B cell (primary cell): ENCODE measurements at regions not wholly inside any gene's neighbourhood (a gene's known extent, or its start where the extent isn't known, plus 50 kb on each side); places are given as distances from the start of the nearest gene placed in this dataset.

Experiments used
- ATAC-seq: fragments of 200-7000 bp; cut with Tn5 transposase; one replicate; pipeline ENCODE4 v1.10.0; 2021; ENCODE audit warnings: low read depth, mild to moderate bottlenecking, moderate number of reproducible peaks, moderate library complexity
- CTCF ChIA-PET: fragments of 350-600 bp; sonication (Branson Sonifier 250); formaldehyde crosslinking; loops from one replicate; lab custom pipeline; 2021; ENCODE audit warnings: antibody characterized with exemption, inconsistent platforms; lab: Charles Lee
- POLR2A ChIA-PET: fragments of 350-600 bp; sonication (Branson Sonifier 250); formaldehyde crosslinking; loops from one replicate; lab custom pipeline; 2021; ENCODE audit warnings: antibody characterized with exemption; lab: Charles Lee
- DNase-seq: peaks from one replicate; pipeline ENCODE4 v3.0.0; 2013
- H2AFZ ChIP-seq: 2 replicates; pipeline ENCODE4 v1.6.1; 2012; ENCODE audit warnings: mild to moderate bottlenecking, low read depth, low read length; ENCODE audit not compliant: insufficient read depth, poor library complexity, severe bottlenecking
- H3K27ac ChIP-seq, 2 donors: 1 replicate in 1 of 2; 2 replicates in 1 of 2; pipeline ENCODE4 v1.5.1; 2012 to 2013; ENCODE audit warnings: low read length in 2 of 2, mild to moderate bottlenecking in 2 of 2, moderate library complexity in 1 of 2
- H3K27me3 ChIP-seq, 4 experiments: fragments of 200-600 bp in 1 of 4; sonication (generic) in 1 of 4; replicated peaks in 1 of 4; 1 replicate in 2 of 4; 2 replicates in 2 of 4; pipeline versions ENCODE4 v1.6.1 to v1.7.0; 2013 to 2016; ENCODE audit warnings: low read length in 3 of 4, mild to moderate bottlenecking in 2 of 4, mixed read lengths in 1 of 4, moderate library complexity in 1 of 4; ENCODE audit not compliant: insufficient read depth in 4 of 4, control insufficient read depth in 3 of 4; ENCODE audit errors: control extremely low read depth in 1 of 4
- H3K36me3 ChIP-seq, 2 experiments: replicated peaks in 1 of 2; 1 replicate in 1 of 2; 2 replicates in 1 of 2; pipeline versions ENCODE4 v1.6.1 to v1.7.1; 2013; ENCODE audit warnings: low read length in 1 of 2; ENCODE audit not compliant: insufficient read depth in 2 of 2, control insufficient read depth in 1 of 2; ENCODE audit errors: control extremely low read depth in 1 of 2, extremely low read depth in 1 of 2
- H3K4me1 ChIP-seq, 2 donors: fragments of 200-600 bp in 1 of 2; sonication (generic) in 1 of 2; 1 replicate in 1 of 2; 2 replicates in 1 of 2; pipeline versions ENCODE4 v1.5.1 to v1.6.1; 2013 to 2017; ENCODE audit warnings: low read length in 2 of 2; ENCODE audit not compliant: control insufficient read depth in 2 of 2, insufficient read depth in 2 of 2
- H3K4me2 ChIP-seq: replicated peaks from 2 replicates; pipeline ENCODE3; 2012; ENCODE audit warnings: mild to moderate bottlenecking, low read depth, low read length; ENCODE audit not compliant: poor library complexity, severe bottlenecking
- H3K4me3 ChIP-seq, 5 experiments: fragments of 200-600 bp in 1 of 5; sonication (generic) in 1 of 5; 1 replicate in 3 of 5; 2 replicates in 2 of 5; pipeline versions ENCODE4 v1.5.1 to v1.7.0; 2011 to 2016; ENCODE audit warnings: low read length in 4 of 5, mild to moderate bottlenecking in 4 of 5, low read depth in 2 of 5, control low read depth in 1 of 5, moderate library complexity in 1 of 5; ENCODE audit not compliant: insufficient read depth in 1 of 5; ENCODE audit errors: control extremely low read depth in 1 of 5, extremely low read depth in 1 of 5
- H3K79me2 ChIP-seq: fragments of 200-600 bp; sonication (generic); one replicate; pipeline ENCODE4 v1.6.0; 2016; ENCODE audit warnings: low read length; ENCODE audit not compliant: control insufficient read depth, insufficient read depth
- H3K9ac ChIP-seq: fragments of 200-600 bp; sonication (generic); 2 replicates; pipeline ENCODE4 v1.6.1; 2017; ENCODE audit warnings: mild to moderate bottlenecking, low read length, moderate library complexity
- H3K9me3 ChIP-seq, 3 donors: one replicate each; pipeline versions ENCODE4 v1.6.1 to v1.7.1; 2013; ENCODE audit warnings: low read length in 2 of 3; ENCODE audit not compliant: control insufficient read depth in 2 of 3, insufficient read depth in 1 of 3; ENCODE audit errors: control extremely low read depth in 1 of 3
- H4K20me1 ChIP-seq: 2 replicates; pipeline ENCODE4 v1.6.0; 2012; ENCODE audit warnings: mild to moderate bottlenecking, low read length; ENCODE audit not compliant: insufficient read depth, control insufficient read depth, poor library complexity, severe bottlenecking
- H3K27ac Mint-ChIP-seq: one replicate; pipeline ENCODE4 v1.8.0; 2021; ENCODE audit warnings: mixed read lengths
- H3K27me3 Mint-ChIP-seq: one replicate; pipeline ENCODE4 v1.8.0; 2021; ENCODE audit warnings: mixed read lengths
- H3K4me1 Mint-ChIP-seq: one replicate; pipeline ENCODE4 v1.8.0; 2021; ENCODE audit warnings: mixed read lengths
- H3K4me3 Mint-ChIP-seq: one replicate; pipeline ENCODE4 v1.8.0; 2021; ENCODE audit warnings: mixed read lengths
- H3K9me3 Mint-ChIP-seq: one replicate; pipeline ENCODE4 v1.8.0; 2022; ENCODE audit warnings: mixed read lengths; ENCODE audit not compliant: insufficient read depth
- EZH2 ChIP-seq: IDR thresholded peaks from 2 replicates; pipeline ENCODE4 v1.6.1; 2012; ENCODE audit warnings: borderline replicate concordance, low read depth, mild to moderate bottlenecking, moderate library complexity, low read length; ENCODE audit not compliant: insufficient read depth, poor library complexity, severe bottlenecking
- WGBS: methylation state at CpG from one replicate; pipeline ENCODE4 v1.1.5; 2013; ENCODE audit warnings: missing lambda C conversion rate; ENCODE audit not compliant: insufficient coverage; 5-methylcytosine and 5-hydroxymethylcytosine counted together
- intact Hi-C: fragments of 100-400 bp; cut with micrococcal nuclease; formaldehyde crosslinking; loops from one replicate; pipeline ENCODE4 v1.10.0; 2022
- TF ChIP-seq, protein P1 (sequence below): fragments of 200-600 bp; IDR thresholded peaks from one replicate; pipeline ENCODE4 v1.8.0; 2022; ENCODE audit warnings: antibody characterized with exemption, mild to moderate bottlenecking

GRCh38 chr14:80116157-80116556, 95.1 kb downstream of the DIO2 start:
- H3K4me1 Mint-ChIP-seq, result no peaks in the 10 kb centered on the region
- no peaks in the 10 kb centered on the region for H3K4me1 ChIP-seq
- CTCF ChIA-PET, result no interaction called here

DNA sequence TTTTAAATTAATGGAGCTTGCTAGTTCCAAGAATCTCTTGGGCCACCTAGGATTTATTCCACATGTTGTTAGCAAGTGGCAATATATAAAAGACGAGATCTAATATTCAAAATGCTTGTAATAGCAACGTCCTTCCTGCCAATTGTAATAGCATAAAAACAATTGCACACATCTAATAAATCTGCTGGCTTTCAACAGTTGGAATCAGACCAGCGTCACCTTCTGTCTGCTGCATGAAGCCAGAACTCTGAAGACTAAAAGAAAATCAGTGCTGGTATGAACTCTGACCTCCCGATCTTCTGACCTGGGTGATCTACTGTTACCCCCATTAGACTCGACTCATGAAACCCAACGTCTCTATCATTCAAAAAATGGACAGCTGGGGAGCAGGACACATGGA, 100.6 kb downstream of the DIO2 start:
- Histone ChIP-seq H3K9ac (no peak overlapping the region), H2AFZ (no peak overlapping the region), H3K27ac (no peak overlapping the region), H3K79me2 (no peaks in the 10 kb centered on the region), H3K4me2 (no peak overlapping the region), H4K20me1 (no peaks in the 10 kb centered on the region), H3K4me1 (no peaks in the 10 kb centered on the region), H3K4me3 (no peak overlapping the region), H3K36me3 (no peaks in the 10 kb centered on the region), H3K9me3 (peaks cover 0 to 2% (median 0%) of the 10 kb centered on the region in 3 donors), H3K27me3 (no peaks in the 10 kb centered on the region)
- ATAC-seq (no peak), DNase-seq (no peak)
- Mint-ChIP-seq H3K4me1 (no peaks in the 10 kb centered on the region), H3K9me3 (no peaks in the 10 kb centered on the region), H3K27me3 (no peaks in the 10 kb centered on the region), H3K4me3 (no peak overlapping the region), H3K27ac (no peak overlapping the region)
- intact Hi-C loops, result no loop called here
- WGBS, result 81% methylated on average over 2 of the region's 6 CpGs
- ChIA-PET CTCF (no interaction called here), POLR2A (no interaction called here)
- no peak for TF ChIP-seq EZH2
- TF ChIP-seq, protein P1, sequence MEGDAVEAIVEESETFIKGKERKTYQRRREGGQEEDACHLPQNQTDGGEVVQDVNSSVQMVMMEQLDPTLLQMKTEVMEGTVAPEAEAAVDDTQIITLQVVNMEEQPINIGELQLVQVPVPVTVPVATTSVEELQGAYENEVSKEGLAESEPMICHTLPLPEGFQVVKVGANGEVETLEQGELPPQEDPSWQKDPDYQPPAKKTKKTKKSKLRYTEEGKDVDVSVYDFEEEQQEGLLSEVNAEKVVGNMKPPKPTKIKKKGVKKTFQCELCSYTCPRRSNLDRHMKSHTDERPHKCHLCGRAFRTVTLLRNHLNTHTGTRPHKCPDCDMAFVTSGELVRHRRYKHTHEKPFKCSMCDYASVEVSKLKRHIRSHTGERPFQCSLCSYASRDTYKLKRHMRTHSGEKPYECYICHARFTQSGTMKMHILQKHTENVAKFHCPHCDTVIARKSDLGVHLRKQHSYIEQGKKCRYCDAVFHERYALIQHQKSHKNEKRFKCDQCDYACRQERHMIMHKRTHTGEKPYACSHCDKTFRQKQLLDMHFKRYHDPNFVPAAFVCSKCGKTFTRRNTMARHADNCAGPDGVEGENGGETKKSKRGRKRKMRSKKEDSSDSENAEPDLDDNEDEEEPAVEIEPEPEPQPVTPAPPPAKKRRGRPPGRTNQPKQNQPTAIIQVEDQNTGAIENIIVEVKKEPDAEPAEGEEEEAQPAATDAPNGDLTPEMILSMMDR, result no peak

More at GRCh38 chr14:80116157-80116556, 95.1 kb downstream of the DIO2 start:
- Mint-ChIP-seq H3K4me3 (no peak overlapping the region), H3K27me3 (no peaks in the 10 kb centered on the region), H3K9me3 (no peaks in the 10 kb centered on the region), H3K27ac (no peak overlapping the region)
- no CpG with 5 or more reads among the region's 2 CpGs for WGBS
- DNase-seq, result no peak
- H3K27me3 ChIP-seq, result no peaks in the 10 kb centered on the region
- intact Hi-C loops, result no loop called here
- no peaks in the 10 kb centered on the region for H3K9me3 ChIP-seq
- H3K4me2 ChIP-seq, result no peak overlapping the region
- no peaks in the 10 kb centered on the region for H4K20me1 ChIP-seq
- no peaks in the 10 kb centered on the region for H3K79me2 ChIP-seq
- no peak overlapping the region for H2AFZ ChIP-seq
- no peak overlapping the region for H3K4me3 ChIP-seq
- no peak overlapping the region for H3K9ac ChIP-seq
- no peak for ATAC-seq
- no peaks in the 10 kb centered on the region for H3K36me3 ChIP-seq
- POLR2A ChIA-PET, result no interaction called here
- no peak overlapping the region for H3K27ac ChIP-seq
- TF ChIP-seq, protein P1, result no peak
- TF ChIP-seq EZH2, result no peak
